CD4-positive, alpha-beta T cell treated with Interleukin-6 for 4 hours (primary cell): ENCODE measurements at regions not wholly inside any gene's neighbourhood (a gene's known extent, or its start where the extent isn't known, plus 50 kb on each side); places are given as distances from the start of the nearest gene placed in this dataset.

Source experiments
- DNase-seq: peaks from one replicate; pipeline ENCODE4 v3.0.0-alpha.2; 2020; ENCODE audit warnings: mixed read lengths

GRCh38 chr13:97640268-97640667 is 206.3 kb downstream of the RAP2A start:
- DNase-seq = no peak

GRCh38 chr13:97648171-97648880 is 214.4 kb downstream of the RAP2A start:
- DNase-seq = no peak

GRCh38 chr13:97648881-97649224 is 214.9 kb downstream of the RAP2A start:
- DNase-seq = no peak

- DNase-seq = no peak
Observed at GRCh38 chr13:97653443-97654140, 219.6 kb downstream of the RAP2A start.

- no peak for DNase-seq
Observed at GRCh38 chr13:97654236-97654635, 220.3 kb downstream of the RAP2A start.

- DNase-seq = no peak
Observed at GRCh38 chr13:97658556-97658955, 224.6 kb downstream of the RAP2A start.

- no peak for DNase-seq
Observed at GRCh38 chr13:97659602-97660001, 225.6 kb downstream of the RAP2A start.

- no peak for DNase-seq
Observed at GRCh38 chr13:97660594-97661260, 226.8 kb downstream of the RAP2A start.

- no peak for DNase-seq
Observed at GRCh38 chr13:97686594-97686993, 252.6 kb downstream of the RAP2A start.

- no peak for DNase-seq
Observed at GRCh38 chr13:97692628-97693027, 258.7 kb downstream of the RAP2A start.

GRCh38 chr13:97695684-97696083 is 257.8 kb upstream of the IPO5 start:
- DNase-seq = no peak

GRCh38 chr13:97696921-97697320 is 256.6 kb upstream of the IPO5 start:
- no peak for DNase-seq

- DNase-seq = no peak
Observed at GRCh38 chr13:97700306-97700848, 253.1 kb upstream of the IPO5 start.

GRCh38 chr13:97702614-97703013 is 250.9 kb upstream of the IPO5 start:
- DNase-seq = no peak

GRCh38 chr13:97710797-97711196 is 242.7 kb upstream of the IPO5 start:
- DNase-seq = no peak

- DNase-seq = no peak
Observed at GRCh38 chr13:97712770-97713169, 240.7 kb upstream of the IPO5 start.

GRCh38 chr13:97715763-97716162 is 237.7 kb upstream of the IPO5 start:
- no peak for DNase-seq

- DNase-seq = no peak
Observed at GRCh38 chr13:97716746-97717145, 236.7 kb upstream of the IPO5 start.

- DNase-seq = no peak
Observed at GRCh38 chr13:97719736-97720135, 233.7 kb upstream of the IPO5 start.

GRCh38 chr13:97720896-97721295 is 232.6 kb upstream of the IPO5 start:
- DNase-seq = no peak

- no peak for DNase-seq
Observed at GRCh38 chr13:97723655-97724054, 229.8 kb upstream of the IPO5 start.

- no peak for DNase-seq
Observed at GRCh38 chr13:97724450-97724849, 229.0 kb upstream of the IPO5 start.

- DNase-seq = no peak
Observed at GRCh38 chr13:97726664-97727280, 226.7 kb upstream of the IPO5 start.
